Immature natural killer cell (primary cell): ENCODE measurements at regions not wholly inside any gene's neighbourhood (a gene's known extent, or its start where the extent isn't known, plus 50 kb on each side); places are given as distances from the start of the nearest gene placed in this dataset.

ENCODE experiments used
- DNase-seq, 3 donors: peaks; one replicate each; pipeline ENCODE4 v3.0.0; 2022; ENCODE audit warnings: mixed read lengths in 1 of 3
- H3K27ac Mint-ChIP-seq, 6 donors: one replicate each; pipeline ENCODE4 v1.8.0; 2020; ENCODE audit warnings: mixed read lengths in 6 of 6, mild to moderate bottlenecking in 5 of 6, inconsistent platforms in 4 of 6, moderate library complexity in 3 of 6
- H3K27me3 Mint-ChIP-seq, 3 donors: one replicate each; pipeline ENCODE4 v1.8.0; 2020 to 2021; ENCODE audit warnings: low read depth in 3 of 3, mild to moderate bottlenecking in 3 of 3, mixed read lengths in 3 of 3, moderate library complexity in 3 of 3, inconsistent platforms in 1 of 3
- H3K36me3 Mint-ChIP-seq, 3 donors: one replicate each; pipeline ENCODE4 v1.8.0; 2020; ENCODE audit warnings: mixed read lengths in 3 of 3, inconsistent platforms in 2 of 3, mild to moderate bottlenecking in 2 of 3
- H3K4me1 Mint-ChIP-seq, 2 donors: one replicate each; pipeline ENCODE4 v1.8.0; 2020; ENCODE audit warnings: inconsistent platforms in 2 of 2, mild to moderate bottlenecking in 2 of 2, mixed read lengths in 2 of 2, moderate library complexity in 1 of 2
- H3K4me3 Mint-ChIP-seq, 5 donors: one replicate each; pipeline ENCODE4 v1.8.0; 2020; ENCODE audit warnings: mild to moderate bottlenecking in 5 of 5, mixed read lengths in 5 of 5, inconsistent platforms in 3 of 5, moderate library complexity in 3 of 5
- H3K9me3 Mint-ChIP-seq, 6 donors: one replicate each; pipeline ENCODE4 v1.8.0; 2020; ENCODE audit warnings: mild to moderate bottlenecking in 6 of 6, mixed read lengths in 6 of 6, inconsistent platforms in 4 of 6, moderate library complexity in 3 of 6

DNA sequence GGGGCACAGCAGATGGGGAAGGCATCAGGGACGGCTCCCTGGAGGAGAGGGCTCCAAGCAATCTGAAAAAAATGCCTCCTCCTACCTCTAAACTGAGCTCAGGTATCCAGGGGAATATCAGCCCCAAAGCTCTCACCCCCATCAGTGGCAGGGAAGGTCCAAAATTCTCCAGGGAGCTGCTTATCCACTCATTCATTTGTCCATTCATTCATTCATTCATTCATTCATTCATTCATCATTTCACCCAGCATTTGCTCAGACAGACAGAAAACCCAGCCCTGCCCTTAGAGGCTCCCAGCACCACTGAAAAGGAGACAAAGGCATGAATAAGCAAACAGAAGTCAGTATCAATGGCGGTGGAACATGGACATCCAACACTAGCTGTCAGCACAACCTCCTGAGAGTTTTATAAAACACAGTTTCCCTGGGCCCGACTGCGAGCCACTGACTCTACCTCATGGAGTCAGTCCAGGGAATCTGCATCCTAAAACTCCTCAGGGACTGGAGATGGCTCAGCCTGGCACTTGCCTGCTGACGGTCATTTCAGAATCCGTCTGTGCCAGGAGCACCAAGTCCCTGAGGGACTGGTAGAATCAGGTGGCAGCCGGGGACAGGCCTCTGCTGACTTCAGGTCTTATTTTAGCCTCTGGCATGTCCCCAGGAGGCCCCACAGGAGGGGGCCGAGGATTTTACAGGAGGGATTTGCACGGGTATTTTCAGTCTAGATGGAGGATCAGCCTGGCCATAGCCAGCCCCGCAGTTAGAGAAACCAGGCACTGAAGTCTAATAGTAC, 164.6 kb downstream of the MN1 start:
- no peaks in the 10 kb centered on the region for H3K9me3 Mint-ChIP-seq
- peaks cover 2 to 15% (median 7%) of the 10 kb centered on the region in 3 donors for H3K27me3 Mint-ChIP-seq
- H3K4me1 Mint-ChIP-seq = no peaks in the 10 kb centered on the region
- H3K27ac Mint-ChIP-seq = no peak overlapping the region
- no peak overlapping the region for H3K4me3 Mint-ChIP-seq
- no peaks in the 10 kb centered on the region for H3K36me3 Mint-ChIP-seq
- DNase-seq = no peak

DNA sequence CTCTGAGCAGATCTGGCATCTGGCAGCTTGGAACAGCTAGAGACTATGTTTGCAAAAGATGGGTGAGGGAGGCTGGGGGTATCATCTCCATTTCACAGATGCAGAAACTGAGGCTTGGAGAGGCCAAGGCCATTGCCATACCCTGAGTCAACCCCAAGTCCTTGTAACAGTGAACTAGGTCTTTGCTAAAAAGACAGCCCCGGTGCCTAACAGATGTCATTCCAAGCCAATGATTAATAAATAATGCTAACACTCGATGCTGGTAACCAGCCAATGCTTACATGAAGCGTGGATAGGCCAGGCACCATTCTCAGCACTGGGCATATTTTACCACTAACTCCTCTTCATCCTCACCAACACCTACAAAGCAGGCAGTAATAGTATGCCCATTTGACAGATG, 164.0 kb downstream of the MN1 start:
- H3K27me3 Mint-ChIP-seq = peaks cover under 1 to 14% (median 7%) of the 10 kb centered on the region in 3 donors
- no peaks in the 10 kb centered on the region for H3K36me3 Mint-ChIP-seq
- no peaks in the 10 kb centered on the region for H3K9me3 Mint-ChIP-seq

DNA sequence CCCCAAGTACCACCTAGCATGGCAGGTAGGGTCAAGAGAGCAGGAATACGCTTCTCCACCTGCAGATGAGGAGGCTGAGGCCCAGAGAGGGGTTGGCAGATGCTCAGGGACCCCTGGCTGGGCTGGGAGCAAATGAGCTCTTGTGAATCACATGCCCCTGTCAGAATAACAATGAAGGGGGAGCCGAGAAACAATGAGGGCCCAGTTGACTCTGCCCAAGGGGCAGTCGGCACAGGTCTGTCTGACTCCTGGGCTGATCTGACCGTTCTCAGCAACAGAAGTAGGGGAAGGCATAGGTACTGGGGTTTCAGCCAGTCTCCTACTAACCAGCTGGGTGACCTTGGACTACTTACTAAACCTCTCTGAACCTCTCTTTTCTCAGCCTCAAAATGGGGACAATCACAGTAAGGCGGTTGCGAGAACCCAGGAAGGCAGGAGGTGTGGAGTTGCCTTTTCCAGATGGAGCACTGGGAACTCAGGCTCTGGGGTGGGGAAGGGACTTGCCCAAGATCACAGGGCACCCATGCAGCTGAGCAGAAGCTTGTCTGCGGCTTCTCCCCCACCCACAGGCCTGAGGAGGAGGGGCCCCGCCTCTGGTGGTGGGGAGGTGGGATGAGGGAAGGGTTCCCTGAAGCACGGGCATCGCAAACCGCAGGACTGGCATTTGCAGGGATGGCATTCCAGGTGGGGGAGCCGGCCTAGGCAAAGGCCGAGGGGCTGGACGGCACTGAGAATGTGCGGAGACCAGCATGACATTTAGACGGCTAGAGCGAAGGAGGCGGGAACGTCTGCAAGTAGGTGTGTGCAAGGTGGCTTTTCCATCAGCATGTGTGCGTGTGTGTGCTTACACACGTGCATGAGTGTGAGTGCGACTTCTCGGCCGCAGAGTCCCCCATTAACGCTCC, 163.0 kb downstream of the MN1 start:
- DNase-seq = no peak
- peaks cover 0 to 14% (median 8%) of the 10 kb centered on the region in 3 donors for H3K27me3 Mint-ChIP-seq
- H3K4me3 Mint-ChIP-seq = no peak overlapping the region
- no peaks in the 10 kb centered on the region for H3K9me3 Mint-ChIP-seq
- H3K36me3 Mint-ChIP-seq = no peaks in the 10 kb centered on the region
- H3K27ac Mint-ChIP-seq = no peak overlapping the region
- H3K4me1 Mint-ChIP-seq = no peaks in the 10 kb centered on the region

More for the DNA sequence above, 164.0 kb downstream of the MN1 start:
- Mint-ChIP-seq H3K4me3 (no peak overlapping the region), H3K27ac (no peak overlapping the region), H3K4me1 (no peaks in the 10 kb centered on the region)
- DNase-seq = no peak

DNA sequence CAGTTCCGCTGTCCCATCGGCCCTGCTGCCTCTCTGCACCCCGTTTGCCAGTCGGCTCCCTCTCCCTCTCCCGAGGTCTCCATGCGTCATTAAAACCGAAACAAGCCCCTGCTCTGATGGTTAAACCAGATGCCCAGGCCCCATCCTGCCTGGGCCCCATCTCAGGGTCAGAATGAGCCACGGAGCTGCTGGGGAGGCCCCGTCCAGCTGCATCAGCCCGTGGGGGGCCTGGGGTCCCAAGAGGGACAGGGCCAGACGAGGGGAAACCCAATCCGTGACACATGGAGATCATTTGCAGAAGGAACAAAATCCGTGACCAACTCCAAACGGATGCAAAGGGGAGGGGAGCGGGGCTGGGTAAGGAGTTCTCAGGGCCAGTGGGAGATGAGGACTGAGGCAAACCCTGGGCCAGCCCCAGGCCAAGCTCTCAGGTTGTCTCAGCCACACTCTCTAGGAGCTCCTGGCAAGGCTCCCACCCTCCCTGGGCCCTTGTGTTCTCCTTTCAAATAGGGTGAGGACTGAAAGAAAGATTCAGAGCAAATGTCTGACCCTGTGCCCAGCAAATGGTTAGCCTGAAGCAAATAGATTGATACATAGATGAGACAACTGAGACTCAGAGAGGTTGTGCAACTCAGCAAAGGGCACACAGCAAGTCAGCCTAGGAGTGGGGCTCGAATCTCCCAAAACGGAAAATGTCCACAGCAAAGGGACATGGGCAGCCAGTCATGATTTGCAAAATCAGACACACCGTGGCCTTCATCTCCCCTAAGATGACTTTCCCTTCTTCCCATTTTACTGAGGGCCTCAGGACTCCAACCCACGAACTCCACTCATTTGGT, 162.1 kb downstream of the MN1 start:
- Mint-ChIP-seq H3K36me3 (no peaks in the 10 kb centered on the region), H3K27me3 (peaks cover 0 to 12% (median 4%) of the 10 kb centered on the region in 3 donors), H3K9me3 (no peaks in the 10 kb centered on the region), H3K4me3 (no peak overlapping the region), H3K27ac (no peak overlapping the region), H3K4me1 (no peaks in the 10 kb centered on the region)
- no peak for DNase-seq

DNA sequence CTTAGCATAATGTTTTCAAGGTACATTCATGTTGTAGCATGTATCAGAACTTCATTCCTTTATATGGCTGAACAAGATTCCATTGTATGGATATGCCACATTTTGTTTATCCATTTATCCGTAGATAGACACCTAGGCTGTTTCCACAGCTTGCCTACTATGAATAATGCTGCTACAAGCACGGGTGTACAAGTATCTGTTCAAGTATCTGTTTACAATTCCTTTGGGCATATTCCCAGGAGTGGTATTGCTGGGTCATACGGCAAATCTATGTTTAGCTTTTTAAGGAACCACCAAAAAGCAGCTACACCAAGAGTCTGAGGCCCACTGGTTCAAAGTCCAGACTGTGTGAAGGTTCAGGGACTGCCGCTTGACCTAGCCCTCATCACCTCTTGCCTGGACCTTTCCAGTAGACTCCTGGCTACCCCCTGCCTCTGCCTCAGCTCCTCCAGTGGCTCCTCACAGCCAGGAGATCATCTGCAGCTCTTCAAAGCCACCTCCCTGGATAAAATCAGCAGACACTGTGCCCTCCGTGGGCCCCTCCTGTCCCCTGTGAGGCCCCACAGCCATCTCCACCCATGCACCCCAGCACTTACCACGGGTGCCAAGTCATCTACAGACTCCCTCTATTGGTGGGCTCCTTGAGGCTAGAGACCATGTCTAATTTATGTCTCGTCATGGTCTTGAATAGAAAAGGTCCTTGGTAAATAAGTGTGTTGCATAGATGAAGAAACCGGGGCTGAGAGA, 160.3 kb downstream of the MN1 start:
- Mint-ChIP-seq H3K4me3 (no peak overlapping the region), H3K36me3 (no peaks in the 10 kb centered on the region), H3K4me1 (no peaks in the 10 kb centered on the region), H3K9me3 (no peaks in the 10 kb centered on the region), H3K27me3 (peaks cover 0 to 4% (median 4%) of the 10 kb centered on the region in 3 donors), H3K27ac (no peak overlapping the region)
- DNase-seq = no peak

DNA sequence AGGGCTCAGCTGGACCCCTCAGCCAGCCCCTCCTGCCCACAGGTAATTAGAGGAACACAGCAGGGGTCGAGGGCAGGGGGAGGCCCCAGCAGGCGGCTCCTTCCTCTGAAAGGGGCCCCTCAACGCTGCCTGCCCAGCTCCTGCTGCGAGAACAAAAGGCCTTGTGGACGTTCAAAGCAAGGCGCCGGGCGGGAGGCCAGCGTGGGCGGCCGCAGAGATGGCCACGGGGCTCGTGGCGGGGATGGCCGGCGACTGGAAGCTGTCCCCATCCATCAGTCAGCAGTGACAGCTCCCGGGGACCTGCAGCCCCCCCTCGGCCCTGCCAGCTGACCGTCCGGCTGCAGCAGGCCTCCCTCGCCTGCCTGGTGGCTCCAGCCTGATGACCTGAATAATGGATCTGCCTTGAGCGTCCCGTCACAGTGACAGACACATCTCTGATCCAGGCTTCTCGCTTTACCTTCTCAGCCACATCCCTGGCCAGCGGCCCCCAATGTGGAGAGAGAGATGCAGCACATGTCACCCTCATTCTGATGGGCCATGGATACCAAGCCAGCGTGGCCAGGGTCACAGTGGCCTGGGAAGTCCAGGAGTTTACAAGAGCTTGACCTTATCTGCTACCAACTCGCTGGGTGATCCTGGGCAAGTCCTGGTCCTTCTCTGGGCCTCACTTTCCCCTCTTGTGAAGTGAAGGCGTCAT, 159.3 kb downstream of the MN1 start:
- Mint-ChIP-seq H3K27ac (no peak overlapping the region), H3K4me1 (no peaks in the 10 kb centered on the region), H3K27me3 (peaks cover 0 to 4% (median 1%) of the 10 kb centered on the region in 3 donors), H3K4me3 (no peak overlapping the region), H3K9me3 (no peaks in the 10 kb centered on the region), H3K36me3 (no peaks in the 10 kb centered on the region)
- DNase-seq = no peak

DNA sequence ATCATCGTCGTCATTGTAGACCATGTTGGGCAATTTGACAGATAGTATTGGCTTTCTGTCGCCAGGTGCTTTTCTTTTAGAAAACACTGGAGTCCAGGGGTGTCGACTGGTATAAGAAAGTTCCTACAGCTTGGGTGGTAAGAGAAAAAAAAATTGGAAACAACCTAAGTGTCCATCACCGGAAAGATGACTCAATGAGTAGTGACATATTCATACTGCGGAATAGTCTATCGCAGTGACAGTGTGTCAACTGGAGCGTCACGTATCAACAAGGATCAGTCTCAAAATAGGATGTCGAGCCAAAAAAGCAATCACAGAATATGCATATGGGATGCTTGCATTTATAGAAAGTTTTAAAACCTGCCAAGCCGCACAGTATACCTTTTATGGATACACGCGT, 157.6 kb downstream of the MN1 start:
- no peaks in the 10 kb centered on the region for H3K9me3 Mint-ChIP-seq

DNA sequence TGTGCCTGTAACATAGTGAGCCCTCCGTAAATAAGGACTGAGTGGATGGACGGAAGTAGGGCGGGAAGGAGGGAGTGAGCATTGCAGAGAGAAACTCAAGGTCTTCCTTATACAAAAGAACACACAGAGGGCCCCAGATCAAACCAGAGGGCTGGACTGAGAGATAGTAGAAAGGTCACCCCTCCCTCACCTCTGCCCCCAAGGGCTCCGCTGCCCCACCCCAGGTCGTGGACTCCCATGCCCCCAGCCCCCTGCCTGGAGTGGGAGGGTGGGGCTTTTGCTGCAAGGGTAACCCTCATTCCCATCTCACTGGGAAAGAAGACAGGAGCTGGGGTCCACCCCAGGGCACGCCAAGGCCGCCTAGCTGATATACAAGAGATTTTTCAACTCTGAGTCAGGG, 157.0 kb downstream of the MN1 start:
- Mint-ChIP-seq H3K36me3 (no peaks in the 10 kb centered on the region), H3K4me3 (no peak overlapping the region)
- DNase-seq = no peak

More for the DNA sequence above, 157.6 kb downstream of the MN1 start:
- DNase-seq = no peak
- Mint-ChIP-seq H3K27ac (no peak overlapping the region), H3K4me1 (no peaks in the 10 kb centered on the region), H3K36me3 (no peaks in the 10 kb centered on the region), H3K4me3 (no peak overlapping the region), H3K27me3 (peaks cover 0 to 4% (median 4%) of the 10 kb centered on the region in 3 donors)

DNA sequence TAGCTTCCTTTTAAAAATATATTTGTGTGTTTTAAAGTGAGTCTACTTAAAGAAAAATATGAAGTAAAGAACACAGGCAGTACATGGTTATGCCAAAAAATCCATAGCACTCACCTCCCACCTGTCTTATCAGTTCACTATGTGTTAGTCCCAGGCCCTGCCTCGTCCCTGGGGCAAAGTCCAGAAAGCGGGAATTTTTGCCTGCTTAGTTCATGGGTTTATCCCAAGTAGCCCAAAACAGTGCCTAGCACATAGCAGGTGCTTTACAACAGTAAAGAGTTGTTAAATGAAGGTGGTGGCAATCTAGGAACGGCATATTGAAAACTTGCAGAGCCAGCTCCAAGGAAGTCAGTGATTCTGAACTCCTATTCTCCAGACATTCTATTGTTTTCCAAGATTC, 154.0 kb downstream of the MN1 start:
- Mint-ChIP-seq H3K9me3 (no peaks in the 10 kb centered on the region), H3K27me3 (peaks cover 6 to 8% (median 6%) of the 10 kb centered on the region in 3 donors), H3K27ac (no peak overlapping the region)

More for the DNA sequence above, 157.0 kb downstream of the MN1 start:
- Mint-ChIP-seq H3K27ac (no peak overlapping the region), H3K27me3 (peaks cover 3 to 4% (median 4%) of the 10 kb centered on the region in 3 donors), H3K4me1 (no peaks in the 10 kb centered on the region), H3K9me3 (no peaks in the 10 kb centered on the region)

DNA sequence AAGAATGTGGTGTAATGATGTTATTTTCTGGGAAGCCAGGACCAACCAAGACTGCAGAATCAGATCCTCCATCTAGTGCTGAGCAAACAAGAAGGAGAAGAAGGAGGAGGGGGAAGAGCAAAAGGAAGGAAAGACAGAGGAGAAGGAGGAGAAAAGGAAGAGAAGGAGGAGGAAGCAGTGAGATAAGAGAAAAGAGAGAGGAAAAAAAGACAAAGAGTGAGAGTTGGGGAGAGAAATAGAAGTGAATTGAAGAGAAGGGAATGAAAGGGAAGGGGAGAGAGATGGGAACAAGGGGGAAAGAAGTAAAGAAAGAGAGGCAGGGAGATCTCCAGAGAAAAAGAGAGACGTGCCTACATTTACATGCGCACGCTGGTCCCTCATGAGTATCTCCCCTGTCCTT, 153.5 kb downstream of the MN1 start:
- no peak for DNase-seq
- peaks cover 6 to 8% (median 6%) of the 10 kb centered on the region in 3 donors for H3K27me3 Mint-ChIP-seq
- no peaks in the 10 kb centered on the region for H3K36me3 Mint-ChIP-seq
- no peak overlapping the region for H3K27ac Mint-ChIP-seq
- H3K4me3 Mint-ChIP-seq = no peak overlapping the region
- H3K9me3 Mint-ChIP-seq = no peaks in the 10 kb centered on the region
- H3K4me1 Mint-ChIP-seq = no peaks in the 10 kb centered on the region

More for the DNA sequence above, 154.0 kb downstream of the MN1 start:
- Mint-ChIP-seq H3K36me3 (no peaks in the 10 kb centered on the region), H3K4me3 (no peak overlapping the region), H3K4me1 (no peaks in the 10 kb centered on the region)
- no peak for DNase-seq

DNA sequence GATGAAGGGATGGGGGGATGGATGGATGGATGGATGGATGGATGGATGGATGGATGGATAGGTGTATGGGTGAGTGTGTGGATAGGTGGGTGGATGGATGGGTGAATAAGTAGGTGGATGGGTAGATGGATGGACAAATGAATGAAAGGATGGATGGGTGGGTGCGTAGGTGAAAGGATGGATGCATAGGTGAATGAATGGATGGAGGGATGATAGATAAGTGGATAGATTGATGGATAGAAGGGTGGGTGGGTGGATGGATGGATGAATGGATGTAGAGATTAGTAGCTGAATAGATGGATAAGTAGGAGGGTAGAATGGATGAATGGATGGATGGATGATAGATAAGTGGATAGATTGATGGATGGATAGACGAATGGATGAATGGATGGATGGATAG, 152.7 kb downstream of the MN1 start:
- Mint-ChIP-seq H3K4me1 (no peaks in the 10 kb centered on the region), H3K4me3 (no peak overlapping the region), H3K27ac (peak overlapping the region in 1 of 6 donors; percentile 13), H3K27me3 (peaks cover 4 to 8% (median 6%) of the 10 kb centered on the region in 3 donors), H3K9me3 (peaks cover 0 to 2% (median 0%) of the 10 kb centered on the region in 6 donors), H3K36me3 (no peaks in the 10 kb centered on the region)
- no peak for DNase-seq

DNA sequence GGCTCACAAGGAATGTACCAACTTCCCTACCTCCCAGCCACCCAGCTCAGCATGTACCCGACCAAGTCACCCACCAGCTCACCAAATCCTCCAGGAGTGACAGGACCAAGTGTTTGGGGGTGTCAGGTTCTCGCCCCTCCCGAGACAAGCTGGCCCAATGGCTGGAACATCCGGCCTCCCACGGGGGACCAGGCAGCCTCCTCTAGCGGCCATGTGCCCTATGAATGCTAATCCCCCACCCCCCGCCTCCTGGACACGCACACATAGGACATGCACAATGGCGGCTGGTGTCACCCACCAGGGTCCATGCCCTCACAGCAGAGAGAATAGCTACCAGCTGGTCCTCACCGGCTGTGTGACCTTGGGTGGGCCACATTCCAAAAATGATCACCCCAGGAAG, 151.0 kb downstream of the MN1 start:
- H3K27me3 Mint-ChIP-seq = peaks cover 4 to 10% (median 6%) of the 10 kb centered on the region in 3 donors
- no peak overlapping the region for H3K27ac Mint-ChIP-seq
- H3K36me3 Mint-ChIP-seq = no peaks in the 10 kb centered on the region
- no peak overlapping the region for H3K4me3 Mint-ChIP-seq
- no peak for DNase-seq
- H3K9me3 Mint-ChIP-seq = peaks cover 0 to 5% (median 0%) of the 10 kb centered on the region in 6 donors
- H3K4me1 Mint-ChIP-seq = no peaks in the 10 kb centered on the region
